ENCODE measurements at regions not wholly inside any gene's neighbourhood (a gene's known extent, or its start where the extent isn't known, plus 50 kb on each side); places are given as distances from the start of the nearest gene placed in this dataset.

Small RNA genes in the stretch of these regions (small RNA-seq; reads per million reads assigned to genes)
- gene AC068135.1 (ENCODE audit: insufficient read depth in 2 of 3, insufficient read length in 3 of 3, low read depth in 2 of 3, low replicate concordance in 1 of 3): 0 reads per million in 3 experiments
- gene AC074290.1 (ENCODE audit: insufficient read depth in 2 of 3, insufficient read length in 3 of 3, low read depth in 2 of 3, low replicate concordance in 1 of 3): 0 reads per million in 3 experiments
- gene RF00017 (ENCODE audit: insufficient read depth in 2 of 3, insufficient read length in 3 of 3, low read depth in 2 of 3, low replicate concordance in 1 of 3): 0 reads per million in 3 experiments
- 0 reads per million in 3 experiments for gene RF00273 (ENCODE audit: insufficient read depth in 2 of 3, insufficient read length in 3 of 3, low read depth in 2 of 3, low replicate concordance in 1 of 3)
- 0 to 0.97 (median 0) reads per million in 3 experiments for gene RNU6-169P (ENCODE audit: insufficient read depth in 2 of 3, insufficient read length in 3 of 3, low read depth in 2 of 3, low replicate concordance in 1 of 3)
